ENCODE measurements at regions not wholly inside any gene's neighbourhood (a gene's known extent, or its start where the extent isn't known, plus 50 kb on each side); places are given as distances from the start of the nearest gene placed in this dataset.
"Not testable (repeated sequence)": the region's sequence is repeated elsewhere in the genome, so short reads cannot be mapped to it uniquely, and the experiment has no call there.

DNA sequence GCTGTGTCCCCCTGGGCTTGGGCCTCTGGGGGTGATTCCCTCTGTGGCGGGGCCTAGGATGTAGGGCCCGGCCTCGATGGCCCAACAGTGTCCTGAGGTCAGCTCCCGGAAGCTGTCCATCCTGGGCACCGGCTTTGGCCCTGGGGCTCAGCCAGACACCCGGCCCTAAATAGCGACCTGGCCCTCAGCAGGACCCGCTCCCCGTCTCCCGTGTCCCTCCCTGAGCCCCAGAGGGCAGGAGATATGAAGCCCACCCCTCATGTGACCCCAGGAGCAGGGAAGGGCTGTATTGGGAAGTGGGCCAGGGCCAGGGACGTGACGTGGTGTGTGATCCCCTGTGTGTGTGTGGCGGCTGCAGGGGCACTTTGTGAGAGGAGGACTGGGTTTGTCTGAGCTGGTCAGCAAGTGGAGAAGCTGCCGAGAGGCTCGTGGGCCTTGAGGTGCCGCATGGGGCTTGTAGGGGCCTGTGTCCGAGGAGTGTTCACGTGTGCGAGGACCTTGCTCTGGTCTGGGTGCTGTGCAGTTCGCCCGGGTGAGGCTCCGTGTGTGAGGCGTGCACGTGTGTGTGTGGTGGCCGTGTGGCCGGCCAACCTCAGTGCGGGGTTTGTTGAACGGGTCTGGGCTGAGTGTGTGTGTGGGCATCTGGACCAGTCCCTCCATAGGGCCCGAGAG is 140.7 kb downstream of the TMEM121 start:
- TF ChIP-seq, protein P1, sequence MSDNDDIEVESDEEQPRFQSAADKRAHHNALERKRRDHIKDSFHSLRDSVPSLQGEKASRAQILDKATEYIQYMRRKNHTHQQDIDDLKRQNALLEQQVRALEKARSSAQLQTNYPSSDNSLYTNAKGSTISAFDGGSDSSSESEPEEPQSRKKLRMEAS (IDR thresholded peaks at IDR 0.05), result not testable (repeated sequence)
- TF ChIP-seq, protein P2, sequence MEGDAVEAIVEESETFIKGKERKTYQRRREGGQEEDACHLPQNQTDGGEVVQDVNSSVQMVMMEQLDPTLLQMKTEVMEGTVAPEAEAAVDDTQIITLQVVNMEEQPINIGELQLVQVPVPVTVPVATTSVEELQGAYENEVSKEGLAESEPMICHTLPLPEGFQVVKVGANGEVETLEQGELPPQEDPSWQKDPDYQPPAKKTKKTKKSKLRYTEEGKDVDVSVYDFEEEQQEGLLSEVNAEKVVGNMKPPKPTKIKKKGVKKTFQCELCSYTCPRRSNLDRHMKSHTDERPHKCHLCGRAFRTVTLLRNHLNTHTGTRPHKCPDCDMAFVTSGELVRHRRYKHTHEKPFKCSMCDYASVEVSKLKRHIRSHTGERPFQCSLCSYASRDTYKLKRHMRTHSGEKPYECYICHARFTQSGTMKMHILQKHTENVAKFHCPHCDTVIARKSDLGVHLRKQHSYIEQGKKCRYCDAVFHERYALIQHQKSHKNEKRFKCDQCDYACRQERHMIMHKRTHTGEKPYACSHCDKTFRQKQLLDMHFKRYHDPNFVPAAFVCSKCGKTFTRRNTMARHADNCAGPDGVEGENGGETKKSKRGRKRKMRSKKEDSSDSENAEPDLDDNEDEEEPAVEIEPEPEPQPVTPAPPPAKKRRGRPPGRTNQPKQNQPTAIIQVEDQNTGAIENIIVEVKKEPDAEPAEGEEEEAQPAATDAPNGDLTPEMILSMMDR (IDR thresholded peaks at IDR 0.05; ENCODE audit: low read depth, low read length, missing input control), result not testable (repeated sequence)
- TF ChIP-seq FOXA1 (IDR thresholded peaks at IDR 0.05); EGR1 (IDR thresholded peaks at IDR 0.05; ENCODE audit: low read depth in 2 of 2); RAD21 (IDR thresholded peaks at IDR 0.05); TAF1 (conservative IDR thresholded peaks at IDR 0.05): not testable (repeated sequence)
- TF ChIP-seq, protein P3, sequence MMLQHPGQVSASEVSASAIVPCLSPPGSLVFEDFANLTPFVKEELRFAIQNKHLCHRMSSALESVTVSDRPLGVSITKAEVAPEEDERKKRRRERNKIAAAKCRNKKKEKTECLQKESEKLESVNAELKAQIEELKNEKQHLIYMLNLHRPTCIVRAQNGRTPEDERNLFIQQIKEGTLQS (IDR thresholded peaks at IDR 0.05), result not testable (repeated sequence)
- TF ChIP-seq, protein P4, sequence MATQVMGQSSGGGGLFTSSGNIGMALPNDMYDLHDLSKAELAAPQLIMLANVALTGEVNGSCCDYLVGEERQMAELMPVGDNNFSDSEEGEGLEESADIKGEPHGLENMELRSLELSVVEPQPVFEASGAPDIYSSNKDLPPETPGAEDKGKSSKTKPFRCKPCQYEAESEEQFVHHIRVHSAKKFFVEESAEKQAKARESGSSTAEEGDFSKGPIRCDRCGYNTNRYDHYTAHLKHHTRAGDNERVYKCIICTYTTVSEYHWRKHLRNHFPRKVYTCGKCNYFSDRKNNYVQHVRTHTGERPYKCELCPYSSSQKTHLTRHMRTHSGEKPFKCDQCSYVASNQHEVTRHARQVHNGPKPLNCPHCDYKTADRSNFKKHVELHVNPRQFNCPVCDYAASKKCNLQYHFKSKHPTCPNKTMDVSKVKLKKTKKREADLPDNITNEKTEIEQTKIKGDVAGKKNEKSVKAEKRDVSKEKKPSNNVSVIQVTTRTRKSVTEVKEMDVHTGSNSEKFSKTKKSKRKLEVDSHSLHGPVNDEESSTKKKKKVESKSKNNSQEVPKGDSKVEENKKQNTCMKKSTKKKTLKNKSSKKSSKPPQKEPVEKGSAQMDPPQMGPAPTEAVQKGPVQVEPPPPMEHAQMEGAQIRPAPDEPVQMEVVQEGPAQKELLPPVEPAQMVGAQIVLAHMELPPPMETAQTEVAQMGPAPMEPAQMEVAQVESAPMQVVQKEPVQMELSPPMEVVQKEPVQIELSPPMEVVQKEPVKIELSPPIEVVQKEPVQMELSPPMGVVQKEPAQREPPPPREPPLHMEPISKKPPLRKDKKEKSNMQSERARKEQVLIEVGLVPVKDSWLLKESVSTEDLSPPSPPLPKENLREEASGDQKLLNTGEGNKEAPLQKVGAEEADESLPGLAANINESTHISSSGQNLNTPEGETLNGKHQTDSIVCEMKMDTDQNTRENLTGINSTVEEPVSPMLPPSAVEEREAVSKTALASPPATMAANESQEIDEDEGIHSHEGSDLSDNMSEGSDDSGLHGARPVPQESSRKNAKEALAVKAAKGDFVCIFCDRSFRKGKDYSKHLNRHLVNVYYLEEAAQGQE (IDR thresholded peaks at IDR 0.05), result not testable (repeated sequence)
